Lung (tissue), 11 donors: ENCODE measurements at regions not wholly inside any gene's neighbourhood (a gene's known extent, or its start where the extent isn't known, plus 50 kb on each side); places are given as distances from the start of the nearest gene placed in this dataset.

ENCODE experiments used
- ATAC-seq: fragments of 200-7000 bp; cut with Tn5 transposase; one replicate; pipeline ENCODE4 v1.9.1; 2020; ENCODE audit warnings: moderate number of reproducible peaks; ENCODE audit not compliant: insufficient read depth, low FRiP score
- DNase-seq, 3 donors: peaks; one replicate each; pipeline ENCODE4 v3.0.0-alpha.2; 2013 to 2017
- H3K27ac ChIP-seq, 2 donors: one replicate each; pipeline ENCODE4 v1.5.1; 2013; ENCODE audit warnings: mild to moderate bottlenecking in 2 of 2, moderate library complexity in 2 of 2, control low read depth in 1 of 2, inconsistent platforms in 1 of 2, low read depth in 1 of 2, low read length in 1 of 2
- H3K27me3 ChIP-seq, 3 donors: one replicate each; pipeline ENCODE4 v1.5.1; 2013; ENCODE audit warnings: low read length in 2 of 3; ENCODE audit not compliant: control insufficient read depth in 3 of 3, insufficient read depth in 3 of 3
- H3K36me3 ChIP-seq, 4 donors: one replicate each; pipeline ENCODE4 v1.5.1; 2013; ENCODE audit warnings: low read length in 4 of 4, mild to moderate bottlenecking in 1 of 4, moderate library complexity in 1 of 4; ENCODE audit not compliant: control insufficient read depth in 4 of 4, insufficient read depth in 4 of 4
- H3K4me1 ChIP-seq, 5 donors: one replicate each; pipeline ENCODE4 v1.5.1; 2013; ENCODE audit warnings: low read length in 5 of 5, mild to moderate bottlenecking in 2 of 5, moderate library complexity in 1 of 5; ENCODE audit not compliant: control insufficient read depth in 5 of 5, insufficient read depth in 5 of 5
- H3K4me3 ChIP-seq: one replicate; pipeline ENCODE4 v1.5.1; 2013; ENCODE audit warnings: mild to moderate bottlenecking, control low read depth, moderate library complexity
- H3K9ac ChIP-seq, 2 donors: one replicate each; pipeline ENCODE4 v1.5.1; 2013; ENCODE audit warnings: low read length in 2 of 2, control low read depth in 1 of 2; ENCODE audit not compliant: insufficient read depth in 1 of 2
- H3K9me3 ChIP-seq, 4 donors: one replicate each; pipeline ENCODE4 v1.5.1; 2013; ENCODE audit warnings: low read length in 3 of 4, mild to moderate bottlenecking in 1 of 4, moderate library complexity in 1 of 4; ENCODE audit not compliant: control insufficient read depth in 4 of 4, insufficient read depth in 3 of 4
- CTCF ChIP-seq: IDR thresholded peaks from 2 replicates; pipeline ENCODE4 v1.5.1; 2012; ENCODE audit warnings: mild to moderate bottlenecking; ENCODE audit errors: control extremely low read depth, extremely low read depth
- WGBS, 2 donors: extraction: QIAGEN DNeasy Blood & Tissue Kit; methylation state at CpG; one replicate each; pipeline ENCODE4 v1.1.7; 2013; 5-methylcytosine and 5-hydroxymethylcytosine counted together
- donor health status: control.
- donor health status: control.
- donor health status: Bipolar disorder and iron deficiency.
- donor health status: healthy.
- donor health status: DM: yes; HTN: yes; CAD: no.

- ATAC-seq (no peak), DNase-seq (no peak)
- no peaks in the 10 kb centered on the region for H3K27me3 ChIP-seq
- TF ChIP-seq CTCF, result no peak
- no peaks in the 10 kb centered on the region for H3K36me3 ChIP-seq
- H3K27ac ChIP-seq, result no peak overlapping the region
- peaks cover 0 to 2% (median 0%) of the 10 kb centered on the region in 4 donors for H3K9me3 ChIP-seq
- no peak overlapping the region for H3K9ac ChIP-seq
- WGBS, 2 donors, result 58 to 68% methylated on average over 1 of the region's 1 CpG
- H3K4me1 ChIP-seq, result peaks cover 0 to 14% (median 4%) of the 10 kb centered on the region in 5 donors
- H3K4me3 ChIP-seq, result no peak overlapping the region
Measured at GRCh38 chr7:46170792-46171191, 249.7 kb upstream of the IGFBP3 start.

GRCh38 chr7:46170021-46170420, 248.9 kb upstream of the IGFBP3 start:
- WGBS, 2 donors, result 88 to 94% methylated on average over 6 of the region's 6 CpGs
- DNase-seq (no peak), ATAC-seq (no peak)
- Histone ChIP-seq H3K27ac (no peak overlapping the region), H3K27me3 (no peaks in the 10 kb centered on the region), H3K9ac (no peak overlapping the region), H3K9me3 (peaks cover 0 to 2% (median 0%) of the 10 kb centered on the region in 4 donors), H3K4me3 (no peak overlapping the region), H3K36me3 (no peaks in the 10 kb centered on the region), H3K4me1 (peaks cover 0 to 14% (median 4%) of the 10 kb centered on the region in 5 donors)
- TF ChIP-seq CTCF, result no peak

- WGBS, 2 donors, result 87 to 96% methylated on average over 1 of the region's 1 CpG
- Histone ChIP-seq H3K27me3 (no peaks in the 10 kb centered on the region), H3K4me3 (no peak overlapping the region), H3K27ac (no peak overlapping the region), H3K4me1 (peaks cover 0 to 12% (median 4%) of the 10 kb centered on the region in 5 donors), H3K9me3 (peaks cover 0 to 2% (median 0%) of the 10 kb centered on the region in 4 donors), H3K36me3 (no peaks in the 10 kb centered on the region), H3K9ac (no peak overlapping the region)
- ATAC-seq (no peak), DNase-seq (no peak)
- no peak for TF ChIP-seq CTCF
Measured at GRCh38 chr7:46169384-46169755, 248.3 kb upstream of the IGFBP3 start.
